Kidney (tissue), 13 donors: ENCODE measurements at regions not wholly inside any gene's neighbourhood (a gene's known extent, or its start where the extent isn't known, plus 50 kb on each side); places are given as distances from the start of the nearest gene placed in this dataset.

ENCODE experiments used
- DNase-seq, 5 donors: peaks; one replicate each; pipeline ENCODE4 v3.0.0-alpha.2; 2013 to 2020
- FAIRE-seq: peaks from 2 replicates; lab custom pipeline; 2012; peaks lifted over from hg19 to GRCh38; lab: Jason Lieb, UNC
- H3K27ac ChIP-seq, 2 donors: one replicate each; pipeline ENCODE4 v1.7.0; 2013; ENCODE audit warnings: low read depth in 2 of 2, low read length in 2 of 2, inconsistent platforms in 1 of 2
- H3K27me3 ChIP-seq: one replicate; pipeline ENCODE4 v1.7.1; 2013; ENCODE audit warnings: low read length, inconsistent platforms; ENCODE audit not compliant: control insufficient read depth, insufficient read depth
- H3K36me3 ChIP-seq, 3 donors: one replicate each; pipeline versions ENCODE4 v1.7.0 to v1.7.1; 2013; ENCODE audit warnings: low read length in 3 of 3, control low read depth in 1 of 3, inconsistent platforms in 1 of 3; ENCODE audit not compliant: insufficient read depth in 3 of 3, control insufficient read depth in 2 of 3
- H3K4me1 ChIP-seq, 3 donors: one replicate each; pipeline versions ENCODE4 v1.7.0 to v1.7.1; 2013; ENCODE audit warnings: low read length in 3 of 3, inconsistent platforms in 1 of 3, low read depth in 1 of 3; ENCODE audit not compliant: control insufficient read depth in 2 of 3, insufficient read depth in 2 of 3
- H3K4me3 ChIP-seq, 3 donors: one replicate each; pipeline versions ENCODE4 v1.7.0 to v1.8.1; 2013; ENCODE audit warnings: low read length in 3 of 3, control low read depth in 1 of 3, inconsistent platforms in 1 of 3
- H3K9ac ChIP-seq, 3 donors: one replicate each; pipeline versions ENCODE4 v1.7.0 to v1.7.1; 2013; ENCODE audit warnings: low read length in 3 of 3, control low read depth in 1 of 3, inconsistent platforms in 1 of 3
- H3K9me3 ChIP-seq, 3 donors: one replicate each; pipeline versions ENCODE4 v1.7.0 to v1.7.1; 2013; ENCODE audit warnings: low read length in 3 of 3, control low read depth in 1 of 3, inconsistent platforms in 1 of 3; ENCODE audit not compliant: control insufficient read depth in 2 of 3, insufficient read depth in 1 of 3
- intact Hi-C: fragments of 100-400 bp; cut with DNase I; formaldehyde crosslinking; loops from one replicate; pipeline ENCODE4 v1.11.1; 2022
- TF ChIP-seq, protein P1 (sequence below): IDR thresholded peaks from 3 replicates; pipeline ENCODE4 v1.5.1; 2012; ENCODE audit warnings: mild to moderate bottlenecking, moderate library complexity, borderline replicate concordance; ENCODE audit not compliant: insufficient read depth; ENCODE audit errors: extremely low read depth
- donor health status: control.
- donor health status: control.
- donor health status: control.
- donor health status: control.
- donor health status: control.
- donor health status: DM: yes; HTN: yes; CAD: no.
- donor health status: Normal renal cell carcinoma (clear cell type).

DNA sequence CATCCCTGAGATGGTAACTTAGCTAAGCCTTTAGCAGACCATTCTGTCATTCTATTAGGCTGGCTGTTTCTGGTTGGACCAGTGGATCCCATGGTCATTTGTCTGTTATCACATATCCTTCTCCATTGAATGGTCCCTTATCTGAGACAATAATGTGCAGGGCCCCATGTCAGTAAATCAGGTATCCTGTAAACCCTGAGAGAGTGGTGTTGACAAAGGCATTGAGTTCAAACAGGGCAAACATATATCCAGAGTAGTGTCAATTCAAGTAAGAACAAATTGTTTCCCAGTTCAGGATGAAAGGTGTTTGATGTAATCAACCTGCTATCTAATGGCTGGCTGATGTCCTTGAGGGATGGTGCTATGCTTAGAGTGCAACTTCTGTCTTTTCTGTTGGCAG is 126.2 kb downstream of the LINC00237 start:
- DNase-seq: no peak
- no peak overlapping the region for H3K27ac ChIP-seq
- no peaks in the 10 kb centered on the region for H3K9me3 ChIP-seq
- no peak overlapping the region for H3K4me3 ChIP-seq
- no peaks in the 10 kb centered on the region for H3K4me1 ChIP-seq
- no peak overlapping the region for H3K9ac ChIP-seq
- no peaks in the 10 kb centered on the region for H3K27me3 ChIP-seq
- intact Hi-C loops: no loop called here
- H3K36me3 ChIP-seq: no peaks in the 10 kb centered on the region
- no peak for FAIRE-seq
- TF ChIP-seq, protein P1, sequence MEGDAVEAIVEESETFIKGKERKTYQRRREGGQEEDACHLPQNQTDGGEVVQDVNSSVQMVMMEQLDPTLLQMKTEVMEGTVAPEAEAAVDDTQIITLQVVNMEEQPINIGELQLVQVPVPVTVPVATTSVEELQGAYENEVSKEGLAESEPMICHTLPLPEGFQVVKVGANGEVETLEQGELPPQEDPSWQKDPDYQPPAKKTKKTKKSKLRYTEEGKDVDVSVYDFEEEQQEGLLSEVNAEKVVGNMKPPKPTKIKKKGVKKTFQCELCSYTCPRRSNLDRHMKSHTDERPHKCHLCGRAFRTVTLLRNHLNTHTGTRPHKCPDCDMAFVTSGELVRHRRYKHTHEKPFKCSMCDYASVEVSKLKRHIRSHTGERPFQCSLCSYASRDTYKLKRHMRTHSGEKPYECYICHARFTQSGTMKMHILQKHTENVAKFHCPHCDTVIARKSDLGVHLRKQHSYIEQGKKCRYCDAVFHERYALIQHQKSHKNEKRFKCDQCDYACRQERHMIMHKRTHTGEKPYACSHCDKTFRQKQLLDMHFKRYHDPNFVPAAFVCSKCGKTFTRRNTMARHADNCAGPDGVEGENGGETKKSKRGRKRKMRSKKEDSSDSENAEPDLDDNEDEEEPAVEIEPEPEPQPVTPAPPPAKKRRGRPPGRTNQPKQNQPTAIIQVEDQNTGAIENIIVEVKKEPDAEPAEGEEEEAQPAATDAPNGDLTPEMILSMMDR: no peak

- intact Hi-C loops: no loop called here
- no peaks in the 10 kb centered on the region for H3K4me1 ChIP-seq
- FAIRE-seq (no peak), DNase-seq (no peak)
- H3K27me3 ChIP-seq: no peaks in the 10 kb centered on the region
- no peaks in the 10 kb centered on the region for H3K9me3 ChIP-seq
- H3K9ac ChIP-seq: no peak overlapping the region
- no peak overlapping the region for H3K4me3 ChIP-seq
- TF ChIP-seq, protein P1: no peak
- H3K36me3 ChIP-seq: no peaks in the 10 kb centered on the region
- H3K27ac ChIP-seq: no peak overlapping the region
Observed at GRCh38 chr20:20977786-20978185, 128.4 kb downstream of the LINC00237 start.

DNA sequence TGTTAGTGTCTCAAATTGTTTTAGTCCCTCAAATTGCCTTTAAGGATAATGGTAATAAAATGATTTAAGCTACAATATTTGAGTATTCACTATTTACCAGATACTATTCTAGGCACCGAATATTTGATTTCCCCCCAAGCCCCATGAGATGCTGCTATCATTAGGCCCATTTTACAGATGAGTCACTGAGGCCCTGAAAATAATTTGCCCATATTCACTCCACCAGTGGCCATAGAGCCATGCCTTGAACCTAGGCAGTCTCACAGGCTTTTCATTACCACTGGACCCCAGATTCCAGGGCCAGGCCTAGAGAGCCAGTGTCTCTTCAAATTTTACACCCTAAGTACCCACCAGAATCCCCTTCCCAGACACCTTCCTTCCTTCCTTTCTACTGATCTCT is 133.7 kb downstream of the LINC00237 start:
- no peaks in the 10 kb centered on the region for H3K36me3 ChIP-seq
- H3K4me1 ChIP-seq: no peaks in the 10 kb centered on the region
- DNase-seq (no peak), FAIRE-seq (no peak)
- no peaks in the 10 kb centered on the region for H3K27me3 ChIP-seq
- TF ChIP-seq, protein P1: no peak
- intact Hi-C loops: no loop called here
- H3K4me3 ChIP-seq: no peak overlapping the region
- no peak overlapping the region for H3K9ac ChIP-seq
- no peak overlapping the region for H3K27ac ChIP-seq
- no peaks in the 10 kb centered on the region for H3K9me3 ChIP-seq

DNA sequence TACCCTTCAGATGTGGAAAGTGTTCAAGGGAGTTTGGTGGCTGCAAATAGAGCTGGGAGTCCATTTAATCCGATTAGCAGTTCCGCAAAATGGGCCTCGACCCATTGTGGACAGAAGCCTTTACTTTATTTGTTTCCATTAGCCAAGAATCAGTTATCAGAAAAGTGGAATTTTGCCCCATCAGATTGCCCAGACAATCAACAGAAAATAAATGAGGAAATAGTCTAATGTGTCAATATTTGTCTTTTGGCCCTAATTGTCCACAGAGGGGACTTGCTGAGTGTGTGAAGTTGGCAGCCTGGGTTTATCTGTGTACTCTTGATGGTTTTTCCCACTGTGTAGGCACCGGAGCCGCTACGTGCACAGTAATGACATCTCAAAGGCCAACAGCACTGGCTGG is 134.3 kb downstream of the LINC00237 start:
- intact Hi-C loops: no loop called here
- Histone ChIP-seq H3K4me3 (no peak overlapping the region), H3K36me3 (no peaks in the 10 kb centered on the region), H3K27ac (no peak overlapping the region), H3K9ac (no peak overlapping the region), H3K4me1 (no peaks in the 10 kb centered on the region), H3K27me3 (no peaks in the 10 kb centered on the region), H3K9me3 (no peaks in the 10 kb centered on the region)
- no peak for FAIRE-seq
- TF ChIP-seq, protein P1: no peak
- DNase-seq: no peak
